HUDEP-2 (cell line): ENCODE measurements at regions not wholly inside any gene's neighbourhood (a gene's known extent, or its start where the extent isn't known, plus 50 kb on each side); places are given as distances from the start of the nearest gene placed in this dataset.

Experiments used
- DNase-seq, 76 experiments: peaks; one replicate each; lab custom pipeline; 2025; ENCODE audit not compliant: unreplicated experiment in 76 of 76; lab: John Stamatoyannopoulos, UW

GRCh38 chr12:33323823-33324222, 115.8 kb downstream of the SYT10 start:
- DNase-seq: no peak

GRCh38 chr12:33322519-33322918, 117.1 kb downstream of the SYT10 start:
- DNase-seq: no peak

- no peak for DNase-seq
These were observed 121.9 kb downstream of the SYT10 start for GRCh38 chr12:33317746-33318145.

- no peak for DNase-seq
These were observed 125.4 kb downstream of the SYT10 start for GRCh38 chr12:33314223-33314622.

- DNase-seq: no peak
These were observed 126.1 kb downstream of the SYT10 start for GRCh38 chr12:33313476-33313875.

- no peak for DNase-seq
These were observed 129.1 kb downstream of the SYT10 start for GRCh38 chr12:33310471-33310870.

- no peak for DNase-seq
These were observed 135.4 kb downstream of the SYT10 start for GRCh38 chr12:33304176-33304575.

GRCh38 chr12:33296529-33296928, 143.1 kb downstream of the SYT10 start:
- DNase-seq: no peak

- no peak for DNase-seq
These were observed 148.9 kb downstream of the SYT10 start for GRCh38 chr12:33290703-33291102.

GRCh38 chr12:33283054-33283453, 156.6 kb downstream of the SYT10 start:
- DNase-seq: no peak

GRCh38 chr12:33277376-33277775, 162.2 kb downstream of the SYT10 start:
- no peak for DNase-seq

GRCh38 chr12:33267641-33268040, 172.0 kb downstream of the SYT10 start:
- DNase-seq: no peak

GRCh38 chr12:33265900-33266299, 173.7 kb downstream of the SYT10 start:
- no peak for DNase-seq

- DNase-seq: peak in 1 of 76 experiments; percentile 1
These were observed 174.4 kb downstream of the SYT10 start for GRCh38 chr12:33265033-33265731.

GRCh38 chr12:33253178-33253577, 186.4 kb downstream of the SYT10 start:
- no peak for DNase-seq

GRCh38 chr12:33251548-33251947, 188.1 kb downstream of the SYT10 start:
- no peak for DNase-seq

GRCh38 chr12:33248364-33248763, 191.3 kb downstream of the SYT10 start:
- DNase-seq: no peak

GRCh38 chr12:33247625-33248024, 192.0 kb downstream of the SYT10 start:
- DNase-seq: no peak

- no peak for DNase-seq
These were observed 194.2 kb downstream of the SYT10 start for GRCh38 chr12:33245434-33245833.

- no peak for DNase-seq
These were observed 212.9 kb downstream of the SYT10 start for GRCh38 chr12:33226671-33227070.

- no peak for DNase-seq
These were observed 215.7 kb downstream of the SYT10 start for GRCh38 chr12:33223956-33224355.

- DNase-seq: no peak
These were observed 217.3 kb downstream of the SYT10 start for GRCh38 chr12:33222357-33222756.

- DNase-seq: no peak
These were observed 233.6 kb downstream of the SYT10 start for GRCh38 chr12:33205981-33206380.
